ENCODE measurements at regions not wholly inside any gene's neighbourhood (a gene's known extent, or its start where the extent isn't known, plus 50 kb on each side); places are given as distances from the start of the nearest gene placed in this dataset.

- TF ChIP-seq POLR2A (IDR thresholded peaks at IDR 0.05; ENCODE audit: low read depth, low read length) = no peak
- TF ChIP-seq POLR2AphosphoS5 (IDR thresholded peaks at IDR 0.05; ENCODE audit: low read depth, low read length) = no peak
- no peak for TF ChIP-seq TAF1 (IDR thresholded peaks at IDR 0.05; ENCODE audit: low read depth, low read length)
Observed at GRCh38 chr7:1360521-1360971, 98.7 kb downstream of the MICALL2 start.

Data from GM12891 (cell line).